ENCODE measurements at regions not wholly inside any gene's neighbourhood (a gene's known extent, or its start where the extent isn't known, plus 50 kb on each side); places are given as distances from the start of the nearest gene placed in this dataset.

DNA sequence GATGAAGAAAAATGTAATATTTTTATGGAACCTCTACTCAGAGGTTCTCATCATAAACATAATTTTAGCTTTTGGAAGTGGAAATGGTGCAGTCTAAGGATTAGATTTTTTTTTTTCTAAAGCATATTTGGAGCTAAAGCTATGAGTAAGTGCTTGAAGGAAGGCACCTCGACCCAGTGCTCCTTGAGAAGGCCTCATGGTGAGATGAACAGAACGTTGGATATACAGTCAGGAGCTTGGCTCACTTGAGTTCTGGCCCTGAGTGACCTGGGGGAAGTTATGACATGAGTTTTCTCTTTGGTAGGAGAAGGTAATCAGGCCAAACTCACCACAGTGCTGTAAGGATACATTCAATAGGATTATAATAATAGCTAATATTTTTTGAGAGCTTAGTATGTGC is 163.3 kb downstream of the JCAD start:
- DNase-seq (ENCODE audit: low read depth, low spot score): no peak
- H3K4me3 ChIP-seq (ENCODE audit: low read depth, low read length): no peak overlapping the region
- POLR2A ChIA-PET: interaction anchor here (0.7 to 1.4 kb wide), 5 partner anchors 15 to 237 kb away, joined by 3 to 5 read pairs (median 3); no protein-coding TSS in a partner anchor
- TF ChIP-seq CTCF (IDR thresholded peaks at IDR 0.05; ENCODE audit: insufficient read depth, low read length, missing control alignments): no peak
- CTCF ChIA-PET: interaction anchor here (1.0 to 1.4 kb wide), 5 partner anchors 8 to 160 kb away, joined by 3 read pairs; no protein-coding TSS in a partner anchor

GRCh38 chr10:29895456-29895855 is 163.9 kb downstream of the JCAD start:
- DNase-seq (ENCODE audit: low read depth, low spot score): peak; percentile 86
- POLR2A ChIA-PET: interaction anchor here (0.6 to 1.4 kb wide), 6 partner anchors 15 to 236 kb away, joined by 3 to 5 read pairs (median 3); no protein-coding TSS in a partner anchor

DNA sequence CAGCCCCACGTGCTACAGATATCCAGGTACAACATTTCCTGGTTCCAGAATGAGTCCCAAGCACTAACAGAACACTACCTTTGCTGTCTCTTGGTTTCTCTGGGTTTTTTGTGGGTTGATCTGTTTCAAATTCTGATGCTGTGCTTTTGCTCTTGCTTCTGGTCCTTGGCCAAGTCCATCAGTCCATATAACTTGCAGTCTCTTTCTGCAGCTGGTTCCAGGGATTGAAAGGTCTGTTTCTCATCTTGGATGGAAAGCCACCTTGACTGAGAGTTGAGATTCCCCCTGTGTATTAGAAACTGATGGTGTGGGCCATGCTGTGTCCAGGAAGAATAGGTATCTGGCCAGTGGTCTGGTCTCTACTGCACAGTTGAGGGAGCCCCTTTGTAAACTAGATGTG is 171.1 kb downstream of the JCAD start:
- H3K4me3 ChIP-seq (ENCODE audit: low read depth, low read length): no peak overlapping the region
- no peak for DNase-seq (ENCODE audit: low read depth, low spot score)
- CTCF ChIA-PET: no interaction called here
- no peak for TF ChIP-seq CTCF (IDR thresholded peaks at IDR 0.05; ENCODE audit: insufficient read depth, low read length, missing control alignments)
- POLR2A ChIA-PET: no interaction called here

More at GRCh38 chr10:29895456-29895855, 163.9 kb downstream of the JCAD start:
- TF ChIP-seq CTCF (IDR thresholded peaks at IDR 0.05; ENCODE audit: insufficient read depth, low read length, missing control alignments): no peak
- no peak overlapping the region for H3K4me3 ChIP-seq (ENCODE audit: low read depth, low read length)
- CTCF ChIA-PET: interaction anchor here (1.0 to 1.4 kb wide), 6 partner anchors 8 to 393 kb away, joined by 3 read pairs; no protein-coding TSS in a partner anchor

- no peak overlapping the region for H3K4me3 ChIP-seq (ENCODE audit: low read depth, low read length)
- CTCF ChIA-PET: interaction anchor here (0.5 to 1.5 kb wide), 3 partner anchors 9 to 295 kb away, joined by 3 to 5 read pairs (median 3); no protein-coding TSS in a partner anchor
- POLR2A ChIA-PET: no interaction called here
- TF ChIP-seq CTCF (IDR thresholded peaks at IDR 0.05; ENCODE audit: insufficient read depth, low read length, missing control alignments): no peak
- DNase-seq (ENCODE audit: low read depth, low spot score): no peak
These were observed 173.1 kb downstream of the JCAD start for GRCh38 chr10:29886299-29886698.

GRCh38 chr10:29883231-29883630 is 176.2 kb downstream of the JCAD start:
- no peak for TF ChIP-seq CTCF (IDR thresholded peaks at IDR 0.05; ENCODE audit: insufficient read depth, low read length, missing control alignments)
- POLR2A ChIA-PET: no interaction called here
- no peak overlapping the region for H3K4me3 ChIP-seq (ENCODE audit: low read depth, low read length)
- CTCF ChIA-PET: no interaction called here
- no peak for DNase-seq (ENCODE audit: low read depth, low spot score)

- CTCF ChIA-PET: interaction anchor here (1.2 to 1.8 kb wide), 2 partner anchors 10 to 115 kb away, joined by 3 to 5 read pairs; no protein-coding TSS in a partner anchor
- DNase-seq (ENCODE audit: low read depth, low spot score): no peak
- no peak for TF ChIP-seq CTCF (IDR thresholded peaks at IDR 0.05; ENCODE audit: insufficient read depth, low read length, missing control alignments)
- H3K4me3 ChIP-seq (ENCODE audit: low read depth, low read length): no peak overlapping the region
- POLR2A ChIA-PET: no interaction called here
These were observed 176.6 kb downstream of the JCAD start for GRCh38 chr10:29882766-29883165.

Measured in AG04449 (cell line).